ENCODE measurements at regions not wholly inside any gene's neighbourhood (a gene's known extent, or its start where the extent isn't known, plus 50 kb on each side); places are given as distances from the start of the nearest gene placed in this dataset.
"Not testable (repeated sequence)": the region's sequence is repeated elsewhere in the genome, so short reads cannot be mapped to it uniquely, and the experiment has no call there.

DNA sequence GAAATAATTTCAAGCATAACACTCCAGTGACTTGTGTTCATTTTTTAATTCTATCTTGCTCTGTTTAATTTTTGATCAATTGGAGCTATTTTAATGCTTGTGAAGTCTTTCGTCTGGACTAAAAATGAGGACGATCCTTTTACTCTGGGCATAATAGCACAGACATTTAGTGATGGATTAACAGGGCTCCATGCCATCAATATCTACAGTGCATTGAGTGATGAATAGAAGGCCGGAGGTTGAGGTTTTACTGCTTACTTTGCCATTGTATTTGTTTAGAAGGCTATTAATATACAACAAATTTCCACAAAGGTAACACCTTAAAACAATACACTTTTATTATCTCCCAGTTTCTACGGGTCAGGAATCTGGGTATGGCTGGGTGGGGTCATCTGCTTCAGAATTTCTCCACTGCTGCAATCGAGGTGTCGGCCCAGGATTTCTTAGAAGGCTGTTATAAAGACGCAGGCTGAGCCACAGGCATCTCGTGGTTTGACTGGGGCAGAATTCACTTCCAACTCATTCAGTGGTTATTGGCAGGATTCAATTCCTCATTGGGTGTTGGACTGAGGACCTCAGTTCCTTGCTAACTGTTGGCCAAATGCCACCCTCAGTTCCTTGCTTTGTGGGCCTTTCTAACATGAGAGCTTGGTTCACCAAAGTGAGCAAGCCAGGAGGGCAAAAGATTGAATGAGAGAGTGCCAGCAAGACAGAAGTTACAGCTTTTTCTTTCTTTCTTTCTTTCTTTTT lies 265.4 kb upstream of the VLDLR start:
- no peak for DNase-seq

DNA sequence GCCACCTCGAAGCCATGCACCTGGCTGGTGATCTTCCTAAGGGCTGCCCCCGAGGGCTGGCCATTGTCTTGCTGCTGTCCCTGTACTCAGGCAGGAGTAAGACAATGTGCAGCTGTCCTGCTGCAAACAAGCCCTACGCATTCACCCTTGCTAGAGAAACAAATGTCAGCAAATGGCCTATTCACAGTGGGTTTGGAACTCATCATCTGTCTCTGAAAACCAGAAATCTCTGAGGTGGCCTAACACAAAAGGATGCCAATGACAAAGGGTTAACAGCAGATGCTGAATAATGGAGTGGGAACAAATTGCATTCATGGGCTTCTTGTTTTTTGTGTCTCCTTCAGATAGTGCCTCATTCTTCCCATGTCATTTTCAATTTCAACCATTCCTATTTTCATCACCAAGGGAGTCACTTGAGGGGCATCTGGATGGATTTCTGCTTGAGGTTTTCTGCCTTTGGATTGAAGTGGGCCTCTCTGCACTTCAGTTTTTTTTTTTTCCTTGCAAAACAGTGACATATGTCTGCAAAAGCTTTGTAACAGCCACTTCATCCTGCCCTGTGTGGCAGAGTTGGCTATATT lies 261.6 kb upstream of the VLDLR start:
- DNase-seq, result no peak

DNA sequence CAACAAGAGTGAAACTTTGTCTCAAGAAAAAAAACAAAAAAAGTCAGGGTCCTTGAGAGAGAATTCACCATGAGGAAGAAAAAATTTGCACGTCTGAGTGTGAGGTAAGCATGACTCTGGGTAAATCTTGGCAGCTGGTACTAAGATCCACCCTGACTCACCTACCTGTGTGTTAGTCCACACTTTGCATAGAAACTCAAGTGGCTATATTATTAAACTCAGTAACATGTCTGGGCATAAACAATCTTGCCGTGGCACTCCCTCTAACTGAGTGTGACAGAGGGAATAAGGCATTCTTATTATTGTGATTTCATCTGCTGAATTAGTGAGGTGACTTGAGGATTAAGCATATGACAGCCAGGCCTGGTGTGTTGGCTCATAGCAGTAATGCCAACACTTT lies 259.4 kb upstream of the VLDLR start:
- DNase-seq, result no peak

DNA sequence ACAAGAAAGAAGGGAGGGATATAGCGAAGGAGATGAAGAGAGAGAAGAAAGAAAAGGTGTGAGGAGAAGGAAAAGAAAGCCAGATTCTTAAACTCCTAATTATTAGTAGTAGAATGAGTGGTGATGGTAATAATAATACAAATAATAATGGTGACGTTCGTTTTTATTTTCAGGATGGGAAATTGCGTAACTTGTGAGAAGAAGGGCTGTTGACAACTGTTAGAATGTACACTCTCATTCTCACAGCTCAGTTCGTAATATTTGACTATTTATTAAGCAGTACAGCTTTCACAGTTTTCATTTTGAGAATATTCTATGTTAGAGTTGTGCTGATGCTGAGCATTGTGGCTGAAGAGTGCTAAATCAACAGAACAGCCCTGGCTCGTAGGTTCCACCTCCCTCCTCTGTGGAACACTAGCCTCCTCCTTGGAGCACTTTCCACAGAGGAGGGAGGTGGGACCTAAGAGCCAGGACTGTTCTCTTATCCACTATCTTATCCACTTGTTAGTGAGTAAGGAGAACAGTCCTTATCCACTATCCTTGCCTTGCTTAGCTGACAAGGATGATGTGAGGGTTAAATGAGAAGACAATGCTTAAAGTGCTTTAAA lies 258.3 kb upstream of the VLDLR start:
- DNase-seq, result no peak

DNA sequence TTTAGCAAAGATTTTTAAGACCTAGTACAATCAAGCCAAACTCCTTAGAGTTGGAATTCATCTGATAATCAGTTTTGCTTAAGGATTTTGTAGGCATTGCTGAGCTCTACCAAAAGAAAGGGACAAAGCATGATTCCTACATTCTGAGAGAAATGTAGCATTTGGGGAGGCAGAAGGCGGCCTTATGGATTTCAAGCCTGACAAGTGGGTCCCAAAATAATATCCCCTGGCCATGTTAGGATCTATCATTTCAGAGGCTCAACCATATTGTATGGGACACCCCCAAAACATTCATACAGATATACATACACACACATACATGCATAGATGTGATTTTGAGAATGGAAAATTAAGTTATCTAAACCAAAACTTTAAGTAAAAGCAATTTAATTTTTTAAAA lies 257.8 kb upstream of the VLDLR start:
- no peak for DNase-seq

DNA sequence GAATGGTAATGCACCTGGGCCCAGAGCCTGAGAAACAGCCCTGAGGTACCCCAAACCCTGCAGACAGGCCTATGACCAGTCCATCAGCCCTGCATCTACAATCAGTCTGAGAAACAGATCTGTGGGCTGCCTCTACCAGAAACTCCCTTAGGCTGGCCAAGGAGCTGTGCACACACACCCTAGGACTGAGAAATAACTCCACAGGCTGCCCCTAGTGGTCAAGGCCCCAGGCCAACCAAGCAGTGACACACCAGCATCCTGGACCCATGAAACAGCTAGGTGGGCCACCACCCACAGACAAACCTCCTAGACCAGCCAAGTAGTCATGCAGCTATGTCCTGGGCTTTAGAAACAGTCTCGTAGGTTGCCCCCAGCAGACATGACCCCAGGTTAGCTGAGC lies 253.6 kb upstream of the VLDLR start:
- no peak for DNase-seq

DNA sequence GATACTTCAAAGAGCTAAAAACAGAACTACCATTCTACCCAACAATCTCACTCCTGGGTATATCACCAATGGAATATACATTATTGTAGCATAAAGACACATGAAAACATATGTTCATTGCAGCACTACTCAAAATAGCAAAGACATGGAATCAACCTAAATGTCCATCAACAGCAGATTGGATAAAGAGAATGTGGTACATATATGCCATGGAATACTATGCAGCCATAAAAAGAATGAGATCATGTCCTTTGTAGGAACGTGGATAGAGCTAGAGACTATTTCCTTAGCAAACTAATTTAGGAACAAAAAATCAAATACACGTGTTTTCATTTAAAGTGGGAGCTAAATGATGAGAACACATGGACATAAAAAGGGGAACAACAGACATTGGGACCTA lies 247.9 kb upstream of the VLDLR start:
- DNase-seq, result no peak

DNA sequence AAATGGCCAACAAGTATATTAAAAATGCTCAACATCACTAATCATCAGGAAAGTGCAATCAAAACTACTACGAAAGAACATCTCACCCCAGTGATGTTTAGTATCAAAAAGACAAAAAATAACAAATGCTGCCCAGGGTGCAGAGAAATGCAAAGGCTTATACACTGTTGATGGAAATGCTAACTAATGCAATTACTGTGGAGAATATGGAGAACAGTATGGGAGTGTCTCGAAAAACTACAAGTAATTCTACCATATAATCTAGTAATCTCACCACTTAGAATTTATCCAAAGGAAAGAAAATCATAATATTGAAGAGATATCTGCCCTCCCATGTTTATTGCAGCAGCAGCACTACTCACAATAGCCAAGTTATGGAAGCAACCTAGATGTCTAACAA lies 246.5 kb upstream of the VLDLR start:
- no peak for DNase-seq

DNA sequence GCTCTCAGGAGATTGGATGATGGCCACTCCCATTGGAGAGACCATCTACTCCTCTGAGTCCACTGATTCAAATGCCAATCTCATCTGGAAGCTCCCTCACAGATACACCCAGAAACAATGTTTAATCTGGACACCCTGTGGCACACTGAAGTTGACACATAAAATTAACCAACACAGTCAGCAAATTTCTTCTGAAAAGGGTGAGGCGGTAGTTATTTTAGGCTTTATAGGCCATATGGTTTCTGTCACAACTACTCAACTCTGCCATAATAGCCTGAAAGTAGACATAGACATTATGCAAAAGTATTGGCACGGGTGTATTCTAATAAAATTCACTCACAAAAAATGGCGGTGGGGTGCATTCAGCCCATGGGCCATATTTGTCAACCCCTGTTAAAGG lies 244.5 kb upstream of the VLDLR start:
- DNase-seq, result no peak

DNA sequence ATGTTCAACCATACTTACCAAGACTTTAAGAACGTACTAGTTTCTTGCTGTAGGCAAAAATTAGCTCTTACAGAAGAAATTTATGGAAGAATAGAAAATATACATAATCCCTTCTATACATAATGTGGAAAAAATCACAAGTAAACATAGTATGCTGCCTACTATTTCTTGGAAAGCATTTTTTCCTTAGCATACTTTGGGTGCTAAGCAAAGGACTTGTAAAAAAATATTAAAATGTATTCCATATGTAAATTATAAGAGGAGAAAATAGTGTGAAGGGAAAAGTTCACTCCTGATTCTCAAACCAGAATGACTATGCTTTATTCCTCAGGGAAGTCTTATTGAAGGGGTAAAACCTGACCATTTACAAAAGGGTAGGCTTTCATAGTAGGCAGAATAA lies 243.8 kb upstream of the VLDLR start:
- DNase-seq, result no peak

DNA sequence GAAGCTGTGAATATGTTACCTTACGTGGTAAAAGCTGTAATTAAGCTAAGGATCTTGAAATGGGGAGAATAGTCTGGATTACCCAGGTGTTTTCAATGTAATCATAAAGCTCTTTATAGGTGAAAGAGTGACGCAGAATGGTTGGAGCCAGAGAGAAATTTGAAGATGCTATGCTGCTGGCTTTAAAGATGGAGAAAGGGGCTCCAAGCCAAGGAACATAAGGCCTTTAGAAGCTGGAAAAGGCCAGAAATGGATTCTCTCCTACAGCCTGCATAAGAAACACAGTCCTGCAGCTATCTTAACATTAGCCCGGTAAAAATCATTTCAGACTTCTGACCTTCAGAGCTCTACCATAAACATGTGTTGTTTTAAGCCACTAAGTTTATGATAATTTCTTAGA lies 243.3 kb upstream of the VLDLR start:
- DNase-seq, result no peak

DNA sequence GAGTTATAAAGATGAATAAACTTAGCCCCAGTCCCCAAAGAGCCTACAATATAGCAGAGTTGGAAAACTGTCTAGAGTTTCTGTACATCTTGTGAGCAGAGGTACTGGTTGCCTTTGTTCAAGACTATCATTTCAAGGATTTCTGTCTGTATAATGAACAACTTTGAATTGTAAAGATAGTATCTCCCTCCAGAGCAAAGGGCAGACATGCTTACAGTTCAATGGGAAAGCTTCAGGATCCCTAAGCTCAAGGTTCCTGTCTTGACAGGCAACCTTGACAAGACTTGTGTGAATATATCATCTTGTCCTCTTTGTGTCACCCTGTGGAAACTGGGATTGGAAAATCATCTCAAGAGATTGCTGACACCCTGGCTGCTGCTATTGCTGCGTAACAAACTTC lies 242.8 kb upstream of the VLDLR start:
- no peak for DNase-seq

DNA sequence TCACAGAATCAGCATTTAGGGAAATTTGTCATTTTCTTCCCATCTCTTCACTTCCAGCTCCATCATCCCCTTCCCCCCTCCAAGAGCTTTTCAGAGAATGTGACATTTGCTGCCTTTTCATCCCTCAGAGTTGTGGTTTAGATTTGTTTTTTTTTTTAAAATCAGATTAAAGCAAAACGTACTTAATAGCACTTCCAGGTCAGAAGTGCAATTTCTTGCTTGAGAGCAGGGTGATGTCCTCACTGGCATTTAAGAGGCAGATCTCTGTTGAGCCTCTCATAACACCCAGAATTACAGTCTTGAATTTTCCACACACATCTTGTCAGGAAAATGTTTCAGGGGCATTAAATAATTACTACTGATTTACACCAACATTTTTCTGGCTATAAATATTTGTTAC lies 236.8 kb upstream of the VLDLR start:
- DNase-seq, result no peak

DNA sequence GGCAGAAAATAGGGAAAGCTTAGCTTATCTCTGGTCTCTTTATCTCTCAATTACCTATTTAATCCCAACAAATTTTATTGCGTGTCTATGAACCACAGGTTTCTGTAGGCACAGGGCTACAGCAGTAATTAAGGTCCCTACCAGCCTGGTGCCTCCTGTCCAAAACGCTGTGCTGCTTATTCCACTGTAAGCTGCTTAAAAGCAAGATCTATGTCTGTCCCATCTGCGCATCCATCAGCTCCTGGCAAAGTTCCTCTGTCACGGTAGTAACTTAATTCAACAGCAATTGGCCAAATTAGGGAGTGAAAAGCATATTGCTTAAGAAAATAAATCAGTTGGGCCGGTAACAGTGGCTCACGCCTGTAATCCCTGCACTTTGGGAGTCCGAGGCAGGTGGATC lies 235.8 kb upstream of the VLDLR start:
- no peak for DNase-seq

DNA sequence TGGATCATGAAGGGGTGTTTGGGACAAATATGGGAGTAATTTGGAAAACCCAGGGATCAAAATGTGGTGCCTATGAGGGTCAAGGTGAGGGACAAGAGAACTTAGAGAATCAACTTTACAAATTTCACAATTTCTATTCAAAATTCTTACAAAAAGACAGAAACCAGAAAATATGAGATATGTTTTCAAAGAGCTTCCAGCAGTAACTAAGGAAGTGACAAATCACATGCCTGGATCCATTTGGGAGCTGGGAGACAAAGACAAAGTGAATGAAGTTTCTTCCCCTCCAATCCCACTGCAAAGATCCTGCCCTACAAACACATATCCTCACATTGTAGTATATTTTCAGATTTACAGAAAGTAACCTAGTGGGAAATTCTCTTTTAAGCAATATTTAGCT lies 235.0 kb upstream of the VLDLR start:
- no peak for DNase-seq

DNA sequence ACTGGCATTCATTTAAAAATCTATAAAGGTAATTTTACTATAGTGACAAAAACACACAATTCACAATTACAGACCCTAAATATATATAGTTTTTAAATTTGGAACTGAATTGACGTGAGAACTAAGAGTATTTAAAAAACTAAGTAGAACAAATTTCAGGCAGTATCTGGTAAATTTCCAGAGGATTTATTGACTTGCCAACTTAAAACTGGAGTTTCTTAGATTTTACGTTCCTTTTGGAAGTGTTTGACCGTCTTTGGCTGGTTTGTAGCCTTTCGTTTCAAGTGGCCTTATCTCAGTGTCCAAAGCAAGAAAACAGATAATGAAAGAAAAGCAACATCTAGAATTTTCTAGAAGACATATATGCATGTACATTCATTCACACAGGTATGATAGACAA lies 234.4 kb upstream of the VLDLR start:
- no peak for DNase-seq

DNA sequence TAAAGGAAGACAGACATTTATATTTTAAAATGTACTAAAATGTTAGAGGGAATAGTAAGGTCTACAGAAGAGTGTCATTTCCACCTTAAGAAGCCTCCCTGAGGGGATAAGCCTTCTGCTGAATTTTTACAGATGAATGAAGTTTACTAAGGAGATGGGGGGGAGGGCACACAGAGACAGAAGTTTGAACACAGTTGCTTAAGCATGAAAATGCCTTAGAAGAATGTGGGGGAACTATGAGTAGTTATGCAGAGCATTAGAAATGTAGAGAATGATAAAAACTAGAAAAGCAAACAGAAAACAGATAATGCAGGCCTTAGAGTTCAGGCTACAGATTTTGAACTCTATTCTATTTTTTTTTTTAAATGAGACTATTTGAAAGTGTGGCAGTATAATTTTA lies 232.2 kb upstream of the VLDLR start:
- DNase-seq, result no peak

DNA sequence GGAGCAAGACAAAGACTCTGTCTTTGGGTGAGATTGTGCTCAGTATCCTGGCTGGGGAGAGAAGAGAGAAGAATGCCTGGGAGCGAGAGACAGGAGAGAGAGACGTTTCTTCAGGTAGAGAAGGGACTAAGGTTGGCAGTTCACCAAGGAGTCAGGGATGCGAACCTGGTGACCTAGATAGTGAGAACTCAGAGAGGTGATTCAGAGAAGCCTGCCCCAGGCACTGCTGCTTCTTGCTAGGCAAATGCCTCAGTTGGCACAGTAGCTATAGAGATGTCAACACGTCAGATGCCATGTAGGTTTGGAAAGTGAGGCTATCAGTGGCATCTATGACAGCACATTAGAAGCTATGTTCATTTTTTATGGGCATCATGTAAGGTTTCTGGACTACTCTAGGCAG lies 231.6 kb upstream of the VLDLR start:
- no peak for DNase-seq

DNA sequence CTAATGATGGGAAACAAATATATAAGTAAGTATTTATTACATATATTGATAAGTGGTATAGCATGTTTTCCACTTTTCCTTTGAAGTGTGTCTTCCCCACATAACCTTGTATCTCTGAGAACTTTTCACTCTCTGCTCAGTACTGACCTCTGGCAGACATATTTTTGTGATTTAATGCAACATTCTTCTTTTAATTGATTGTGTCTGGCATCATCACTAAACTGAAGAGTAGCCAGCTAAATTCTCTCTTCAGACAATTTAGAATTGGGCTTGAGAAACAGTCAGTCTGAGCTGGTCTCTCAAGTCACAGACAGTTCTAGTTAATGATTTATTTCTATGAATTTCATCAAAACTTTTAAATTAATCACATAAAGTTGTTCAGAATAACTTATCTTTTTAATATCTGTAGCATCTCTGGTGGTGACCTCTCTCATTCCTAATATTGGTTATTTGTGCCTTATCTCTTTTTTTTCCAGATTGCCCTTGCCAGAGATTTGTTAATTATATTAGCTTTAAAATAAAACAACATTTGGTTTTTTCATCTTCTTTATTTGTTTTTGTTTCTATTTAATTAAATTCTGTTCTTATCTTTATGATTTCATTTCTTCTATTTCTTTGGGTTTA lies 230.0 kb upstream of the VLDLR start:
- not testable (repeated sequence) for DNase-seq

DNA sequence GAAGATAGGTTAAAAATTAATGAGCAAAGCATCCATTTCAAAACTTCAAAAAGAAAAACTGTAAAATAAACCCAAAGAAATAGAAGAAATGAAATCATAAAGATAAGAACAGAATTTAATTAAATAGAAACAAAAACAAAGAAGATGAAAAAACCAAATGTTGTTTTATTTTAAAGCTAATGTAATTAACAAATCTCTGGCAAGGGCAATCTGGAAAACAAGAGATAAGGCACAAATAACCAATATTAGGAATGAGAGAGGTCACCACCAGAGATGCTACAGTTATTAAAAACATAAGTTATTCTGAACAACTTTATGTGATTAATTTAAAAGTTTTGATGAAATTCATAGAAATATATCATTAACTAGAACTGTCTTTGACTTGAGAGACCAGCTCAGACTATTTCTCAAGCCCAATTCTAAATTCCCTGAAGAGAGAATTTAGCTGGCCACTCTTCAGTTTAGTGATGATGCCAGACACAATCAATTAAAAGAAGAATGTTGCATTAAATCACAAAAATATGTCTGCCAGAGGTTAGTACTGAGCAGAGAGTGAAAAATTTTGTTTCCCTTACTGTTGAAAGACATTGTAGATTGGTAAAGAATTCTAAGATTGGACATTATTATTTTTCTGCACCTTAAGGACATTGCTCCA lies 227.4 kb upstream of the VLDLR start:
- DNase-seq, result not testable (repeated sequence)

DNA sequence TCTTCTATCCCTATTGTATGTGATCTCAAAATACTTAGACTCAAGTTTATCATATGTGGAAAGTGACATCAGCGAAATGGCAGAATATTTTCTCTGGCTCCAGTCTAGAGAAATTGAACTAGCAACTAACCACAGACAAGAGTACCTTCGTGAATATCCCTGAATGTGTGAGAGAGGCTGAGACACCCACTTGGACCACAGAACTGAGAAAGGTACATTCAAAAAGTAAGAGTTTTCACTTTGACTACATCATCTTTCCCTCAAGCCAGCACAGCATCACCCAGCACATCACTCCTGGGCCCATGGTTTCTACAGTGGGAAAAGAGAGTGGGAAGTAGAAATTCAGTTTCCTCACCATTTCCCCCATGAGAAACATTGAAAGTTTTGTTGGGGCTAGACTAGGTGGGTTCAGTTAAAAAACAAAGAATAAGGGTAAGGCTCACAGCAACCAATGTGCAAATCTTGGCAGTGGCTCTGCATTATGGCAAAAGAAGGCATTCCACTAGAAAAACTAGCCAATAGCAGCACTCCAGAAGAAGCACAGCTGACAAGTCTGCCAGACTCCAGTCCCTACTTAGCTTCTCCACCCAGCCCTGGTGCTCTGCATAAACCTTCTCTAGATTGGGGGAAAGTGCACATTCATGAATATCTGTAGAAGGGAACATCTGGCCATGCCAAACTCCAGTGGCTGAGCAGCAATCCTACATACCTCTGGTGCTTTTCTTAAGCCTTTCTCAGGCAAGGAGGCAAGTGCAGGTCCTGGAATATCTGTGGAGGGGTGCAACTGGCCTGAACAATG lies 225.6 kb upstream of the VLDLR start:
- no peak for DNase-seq

DNA sequence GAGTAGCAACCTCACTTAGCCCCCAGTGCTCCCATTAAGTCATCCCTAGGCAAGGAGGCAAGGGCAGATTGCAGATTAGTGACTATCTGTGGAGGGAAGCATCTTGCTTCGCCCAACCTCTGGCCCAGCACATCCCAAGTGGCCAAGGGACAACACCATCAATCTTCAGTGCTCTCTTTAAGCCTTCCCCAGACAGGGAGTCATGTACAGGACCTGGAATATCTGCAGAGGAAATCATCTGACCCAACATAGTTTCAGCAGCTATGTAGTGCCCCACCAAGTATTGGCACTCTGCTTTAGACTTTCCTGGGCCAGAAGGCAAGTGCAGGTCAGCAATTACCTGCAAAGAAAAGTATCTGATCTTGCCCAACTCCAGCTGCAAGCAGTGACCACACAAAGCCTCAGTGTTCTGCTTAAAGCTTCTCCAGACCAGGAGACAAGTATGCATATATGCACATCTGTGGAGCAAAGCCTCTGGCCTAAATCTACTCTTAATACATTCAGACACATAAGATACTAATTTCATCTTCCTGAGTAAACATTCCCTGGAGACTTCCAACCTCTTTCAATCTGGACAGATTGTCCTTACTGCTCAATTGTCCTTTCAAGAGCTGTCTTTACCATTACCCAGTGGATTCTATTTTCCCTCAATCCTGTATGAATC lies 224.8 kb upstream of the VLDLR start:
- no peak for DNase-seq

Measured in hematopoietic multipotent progenitor cell treated with erythropoietin and hydrocortisone succinate and interleukin-3 and kit ligand, for 8 days (in vitro differentiated cells).